ENCODE measurements at regions not wholly inside any gene's neighbourhood (a gene's known extent, or its start where the extent isn't known, plus 50 kb on each side); places are given as distances from the start of the nearest gene placed in this dataset.
A peak's percentile ranks its signal among the peaks of the same experiment; 100 is the strongest.

DNA sequence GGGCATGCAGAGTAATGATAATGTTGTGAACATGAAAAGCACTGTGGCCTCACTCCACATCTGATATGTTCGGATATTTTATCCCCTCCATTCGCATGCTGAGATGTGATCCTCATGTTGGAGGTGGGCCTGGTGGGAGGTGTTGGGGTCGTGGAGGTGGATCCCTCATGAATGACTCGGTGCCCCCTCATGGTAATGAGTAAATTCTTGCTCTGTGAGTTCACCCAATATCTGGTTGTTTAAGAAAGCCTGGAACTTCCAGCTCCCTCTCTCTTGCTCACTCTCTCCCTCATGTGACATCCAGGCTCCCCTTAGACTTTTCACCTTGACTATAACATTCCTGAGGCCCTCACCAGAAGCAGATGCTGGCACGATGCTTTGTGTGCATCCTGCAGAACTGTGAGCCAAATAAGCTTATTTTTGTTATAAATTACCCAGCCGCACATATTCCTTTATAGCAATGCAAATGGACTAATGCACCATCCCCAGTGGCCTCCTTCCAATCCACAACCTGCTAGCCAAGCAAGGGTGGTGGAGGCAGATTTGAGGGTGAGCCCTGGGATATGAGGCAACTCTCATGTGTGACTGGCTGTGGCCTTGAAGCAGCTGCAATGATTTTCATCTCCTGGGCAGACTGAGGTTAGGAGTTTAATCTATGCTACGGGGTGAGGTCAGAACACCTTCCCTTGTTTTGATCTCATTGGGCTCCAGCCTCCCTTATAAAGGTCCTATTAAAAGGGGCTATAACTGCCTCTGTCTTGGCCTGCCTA lies 276.5 kb downstream of the ETS1 start:
- Histone ChIP-seq H3K4me1 (no peaks in the 10 kb centered on the region), H3K27ac (replicated peaks in 1 of 4) (no peak overlapping the region), H3K4me3 (no peak overlapping the region), H3K36me3 (no peaks in the 10 kb centered on the region), H3K27me3 (no peaks in the 10 kb centered on the region), H3K9me3 (peaks cover 0 to 6% (median 0%) of the 10 kb centered on the region in 4 donors)
- no peak for TF ChIP-seq EP300 (IDR thresholded peaks at IDR 0.05)
- no peak for TF ChIP-seq POLR2AphosphoS5 (IDR thresholded peaks at IDR 0.05)
- TF ChIP-seq, protein P1, sequence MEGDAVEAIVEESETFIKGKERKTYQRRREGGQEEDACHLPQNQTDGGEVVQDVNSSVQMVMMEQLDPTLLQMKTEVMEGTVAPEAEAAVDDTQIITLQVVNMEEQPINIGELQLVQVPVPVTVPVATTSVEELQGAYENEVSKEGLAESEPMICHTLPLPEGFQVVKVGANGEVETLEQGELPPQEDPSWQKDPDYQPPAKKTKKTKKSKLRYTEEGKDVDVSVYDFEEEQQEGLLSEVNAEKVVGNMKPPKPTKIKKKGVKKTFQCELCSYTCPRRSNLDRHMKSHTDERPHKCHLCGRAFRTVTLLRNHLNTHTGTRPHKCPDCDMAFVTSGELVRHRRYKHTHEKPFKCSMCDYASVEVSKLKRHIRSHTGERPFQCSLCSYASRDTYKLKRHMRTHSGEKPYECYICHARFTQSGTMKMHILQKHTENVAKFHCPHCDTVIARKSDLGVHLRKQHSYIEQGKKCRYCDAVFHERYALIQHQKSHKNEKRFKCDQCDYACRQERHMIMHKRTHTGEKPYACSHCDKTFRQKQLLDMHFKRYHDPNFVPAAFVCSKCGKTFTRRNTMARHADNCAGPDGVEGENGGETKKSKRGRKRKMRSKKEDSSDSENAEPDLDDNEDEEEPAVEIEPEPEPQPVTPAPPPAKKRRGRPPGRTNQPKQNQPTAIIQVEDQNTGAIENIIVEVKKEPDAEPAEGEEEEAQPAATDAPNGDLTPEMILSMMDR (IDR thresholded peaks at IDR 0.05): no peak
- TF ChIP-seq POLR2A (IDR thresholded peaks at IDR 0.05; ENCODE audit: low read depth): no peak
- DNase-seq (ENCODE audit: extremely low spot score): peak; percentile 66
- 94% methylated on average over 7 of the region's 7 CpGs for WGBS
- intact Hi-C loops (cut with DNase I): no loop called here

DNA sequence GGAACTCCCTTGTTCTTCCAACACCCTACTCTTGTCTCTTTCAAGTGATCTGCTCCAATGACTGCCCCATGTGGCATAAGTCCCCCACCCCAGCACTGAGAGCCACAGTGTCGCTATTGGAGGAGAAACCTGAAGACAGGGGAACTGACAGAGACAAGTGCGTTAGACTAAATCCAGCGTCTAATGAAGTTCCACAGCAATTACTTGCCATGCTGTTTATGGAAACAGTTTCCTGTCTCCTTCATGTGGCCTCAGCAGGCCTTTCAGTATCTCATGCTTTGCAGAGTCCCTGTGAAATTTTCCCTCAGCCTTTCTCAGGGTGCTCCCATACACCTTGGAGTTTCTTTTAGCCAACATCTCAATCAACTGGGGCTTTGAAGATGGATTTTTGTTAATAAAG lies 277.4 kb downstream of the ETS1 start:
- TF ChIP-seq POLR2AphosphoS5 (IDR thresholded peaks at IDR 0.05) (no peak), POLR2A (IDR thresholded peaks at IDR 0.05; ENCODE audit: low read depth) (no peak), EP300 (IDR thresholded peaks at IDR 0.05) (no peak)
- TF ChIP-seq, protein P1 (IDR thresholded peaks at IDR 0.05): no peak
- intact Hi-C loops (cut with DNase I): no loop called here
- Histone ChIP-seq H3K4me3 (no peak overlapping the region), H3K27ac (replicated peaks in 1 of 4) (no peak overlapping the region), H3K4me1 (no peaks in the 10 kb centered on the region), H3K27me3 (no peaks in the 10 kb centered on the region), H3K9me3 (peaks cover 0 to 6% (median 0%) of the 10 kb centered on the region in 4 donors), H3K36me3 (no peaks in the 10 kb centered on the region)
- DNase-seq (ENCODE audit: extremely low spot score): peak; percentile 14
- 82% methylated on average over 3 of the region's 3 CpGs for WGBS

- Histone ChIP-seq H3K4me3 (no peak overlapping the region), H3K4me1 (no peaks in the 10 kb centered on the region), H3K36me3 (no peaks in the 10 kb centered on the region), H3K27me3 (no peaks in the 10 kb centered on the region), H3K27ac (replicated peaks in 1 of 4) (no peak overlapping the region), H3K9me3 (no peaks in the 10 kb centered on the region)
- intact Hi-C loops (cut with DNase I): no loop called here
- no peak for DNase-seq (ENCODE audit: extremely low spot score)
- 96% methylated on average over 3 of the region's 3 CpGs for WGBS
- TF ChIP-seq EP300 (IDR thresholded peaks at IDR 0.05): no peak
- no peak for TF ChIP-seq POLR2A (IDR thresholded peaks at IDR 0.05; ENCODE audit: low read depth)
These were observed 278.6 kb downstream of the ETS1 start for GRCh38 chr11:128308794-128309193.

GRCh38 chr11:128305588-128305987 lies 281.8 kb downstream of the ETS1 start:
- peak; percentile 39 for DNase-seq (ENCODE audit: extremely low spot score)
- WGBS: 95% methylated on average over 1 of the region's 1 CpG
- Histone ChIP-seq H3K27ac (replicated peaks in 1 of 4) (no peak overlapping the region), H3K36me3 (no peaks in the 10 kb centered on the region), H3K9me3 (no peaks in the 10 kb centered on the region), H3K4me1 (no peaks in the 10 kb centered on the region), H3K27me3 (no peaks in the 10 kb centered on the region), H3K4me3 (no peak overlapping the region)
- intact Hi-C loops (cut with DNase I): no loop called here
- TF ChIP-seq, protein P1 (IDR thresholded peaks at IDR 0.05): no peak
- TF ChIP-seq POLR2AphosphoS5 (IDR thresholded peaks at IDR 0.05) (no peak), EP300 (IDR thresholded peaks at IDR 0.05) (no peak), POLR2A (IDR thresholded peaks at IDR 0.05; ENCODE audit: low read depth) (no peak)

DNA sequence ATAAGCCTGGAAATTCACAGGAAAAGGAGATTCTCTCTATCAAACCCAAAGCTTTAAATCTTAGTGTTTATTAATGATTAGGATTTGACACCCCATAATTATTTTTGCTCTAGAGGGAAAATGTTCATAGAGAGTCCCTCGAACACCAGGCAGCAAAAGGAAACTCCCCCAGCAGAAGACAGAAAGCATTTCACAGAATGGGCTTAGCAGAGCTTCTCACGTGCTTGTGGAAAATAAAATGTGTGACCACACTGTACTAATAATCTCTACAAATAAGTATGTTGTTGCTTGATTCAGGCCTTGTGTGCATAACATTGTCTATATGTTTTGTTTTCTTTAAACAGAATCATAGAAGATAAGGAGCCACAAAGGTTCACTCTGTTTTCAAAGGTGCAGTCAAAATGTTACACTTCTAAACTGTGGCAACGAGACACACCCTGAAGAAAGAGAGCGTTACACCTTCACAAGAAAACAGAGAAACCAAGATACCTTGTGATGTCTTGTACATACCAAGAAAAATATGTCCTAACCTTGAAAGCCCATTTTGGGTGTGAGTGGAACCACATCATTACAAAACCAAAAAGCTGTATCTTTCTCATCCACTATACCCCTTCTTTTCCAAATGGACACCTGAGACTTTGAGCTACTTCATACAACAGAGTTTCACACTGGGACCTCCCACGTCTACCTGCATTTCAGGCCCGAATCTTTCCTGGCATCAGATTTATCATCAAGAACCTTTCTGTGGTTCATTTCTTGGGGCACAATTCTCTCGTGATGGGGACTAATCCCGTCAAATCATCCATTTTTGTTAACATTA lies 282.5 kb downstream of the ETS1 start:
- peaks cover 0 to 4% (median 0%) of the 10 kb centered on the region in 4 donors for H3K4me1 ChIP-seq
- no peaks in the 10 kb centered on the region for H3K36me3 ChIP-seq
- no peaks in the 10 kb centered on the region for H3K9me3 ChIP-seq
- peak; percentile 62 for DNase-seq (ENCODE audit: extremely low spot score)
- no peak overlapping the region for H3K4me3 ChIP-seq
- 95% methylated on average over 8 of the region's 8 CpGs for WGBS
- no peaks in the 10 kb centered on the region for H3K27me3 ChIP-seq
- intact Hi-C loops (cut with DNase I): no loop called here
- no peak overlapping the region for H3K27ac ChIP-seq (replicated peaks in 1 of 4)
- no peak for TF ChIP-seq POLR2A (IDR thresholded peaks at IDR 0.05; ENCODE audit: low read depth)
- TF ChIP-seq, protein P1 (IDR thresholded peaks at IDR 0.05): no peak
- TF ChIP-seq EP300 (IDR thresholded peaks at IDR 0.05): no peak
- no peak for TF ChIP-seq POLR2AphosphoS5 (IDR thresholded peaks at IDR 0.05)
